Activated T-helper 1 cell treated with Interleukin-2 at 50 U/mL for 16 hours (primary cell): ENCODE measurements at regions not wholly inside any gene's neighbourhood (a gene's known extent, or its start where the extent isn't known, plus 50 kb on each side); places are given as distances from the start of the nearest gene placed in this dataset.

ENCODE experiments used
- DNase-seq: peaks from one replicate; pipeline ENCODE4 v3.0.0-alpha.2; 2020; ENCODE audit warnings: low read depth

DNA sequence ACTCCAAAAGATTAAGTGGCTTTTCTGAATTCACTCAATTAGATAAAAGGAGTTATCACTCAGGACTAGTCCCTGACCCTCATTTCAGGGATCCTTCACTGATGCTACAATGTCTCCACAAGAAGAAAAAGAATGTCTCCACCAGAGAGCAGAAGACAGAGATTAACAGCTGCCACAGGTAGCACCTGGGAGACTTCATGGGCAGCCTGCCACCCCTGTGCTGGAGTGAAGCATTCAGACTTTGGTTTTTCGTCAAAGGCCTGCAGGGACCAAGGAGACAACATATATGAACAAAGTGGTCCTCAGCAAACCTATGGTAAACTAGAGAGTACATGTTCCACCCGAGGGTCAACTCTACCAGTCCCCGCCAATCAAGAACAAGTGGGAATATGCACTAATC, 197.0 kb upstream of the ACVR2A start:
- DNase-seq = no peak

DNA sequence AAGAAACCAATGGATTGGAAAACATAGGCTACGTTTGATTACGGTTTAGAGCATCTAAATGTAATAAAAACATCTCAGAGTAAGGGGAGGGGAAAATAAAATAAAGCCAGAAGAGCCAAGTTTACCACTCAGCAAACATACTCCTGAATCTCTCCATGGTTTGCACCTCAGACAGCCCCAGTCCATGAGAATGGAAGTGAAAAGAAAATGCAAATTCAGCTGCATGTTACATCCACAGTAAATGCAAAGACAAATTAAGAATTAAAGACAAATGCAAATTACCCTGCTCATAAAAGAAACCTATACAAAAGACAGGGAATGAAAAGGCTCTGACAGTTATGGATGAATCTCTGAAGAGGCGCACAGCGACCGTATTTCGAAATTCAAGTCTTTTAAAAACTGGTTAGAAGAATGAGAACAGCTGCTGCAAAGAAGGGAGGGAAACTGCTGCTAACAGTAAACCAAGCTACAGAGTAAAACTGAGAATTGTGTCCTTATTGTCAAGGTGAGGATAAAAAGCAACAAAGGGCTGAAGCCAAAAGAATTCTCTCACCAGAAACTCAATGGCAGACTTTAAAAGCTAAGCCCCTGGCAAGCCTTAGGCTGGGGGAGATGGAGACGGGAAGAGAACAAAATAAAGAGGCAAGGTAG, 197.9 kb upstream of the ACVR2A start:
- DNase-seq = no peak

DNA sequence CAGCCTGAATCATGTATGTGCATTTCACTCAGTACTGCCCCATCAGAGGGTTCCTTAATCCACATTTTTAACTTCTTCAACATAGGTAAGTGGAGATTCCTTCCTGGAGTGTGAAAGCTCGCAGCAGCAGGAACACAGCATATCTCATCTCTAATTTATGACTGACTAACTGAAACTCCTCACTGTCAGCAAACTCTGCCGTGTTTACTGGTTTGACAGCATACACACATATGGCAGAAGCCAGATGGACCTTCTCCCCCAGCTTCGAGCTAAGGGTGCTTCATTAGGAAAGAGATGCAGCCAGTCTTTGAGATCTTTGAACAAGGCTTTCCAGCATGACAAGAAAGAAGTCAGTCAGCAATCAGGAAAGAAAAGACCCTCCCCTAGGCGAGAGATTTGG, 200.3 kb upstream of the ACVR2A start:
- no peak for DNase-seq

DNA sequence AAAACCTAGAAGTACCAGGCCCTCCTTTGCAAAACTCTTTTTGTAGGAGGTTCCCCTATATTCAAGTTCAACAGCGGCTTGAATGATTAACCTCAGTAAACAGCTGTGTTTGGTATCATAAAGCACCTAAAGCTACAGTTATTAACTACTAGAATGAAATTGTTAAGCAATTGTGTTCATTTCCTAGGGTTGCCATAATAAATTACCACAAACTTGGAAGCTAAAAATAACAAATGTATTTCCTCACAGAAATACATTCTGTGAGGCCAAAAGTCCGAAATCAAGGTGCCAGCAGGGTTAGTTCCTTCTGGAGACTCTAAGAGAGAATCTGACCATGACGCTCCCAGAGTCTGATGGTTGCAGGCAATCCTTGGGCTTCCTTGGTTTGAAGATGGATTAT, 202.1 kb upstream of the ACVR2A start:
- DNase-seq = no peak

DNA sequence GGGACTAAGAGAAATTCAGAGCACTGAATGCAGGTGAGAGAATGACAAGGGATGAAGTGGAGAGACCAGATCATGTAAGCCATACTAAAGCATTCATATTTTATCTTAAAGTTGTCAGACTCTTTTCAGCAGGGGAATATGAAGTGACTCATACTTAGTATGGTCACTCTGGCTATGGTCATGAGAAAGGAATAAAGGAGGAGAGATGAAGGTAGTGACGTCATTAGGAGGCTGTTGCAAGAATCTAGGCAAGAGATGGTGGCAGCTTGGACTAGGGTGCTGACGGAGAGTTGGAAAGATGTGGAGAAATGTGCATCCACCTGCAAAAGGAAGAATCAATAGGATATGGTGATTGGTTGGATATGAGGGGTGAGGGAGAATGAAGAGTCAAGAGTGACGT, 203.2 kb upstream of the ACVR2A start:
- no peak for DNase-seq

DNA sequence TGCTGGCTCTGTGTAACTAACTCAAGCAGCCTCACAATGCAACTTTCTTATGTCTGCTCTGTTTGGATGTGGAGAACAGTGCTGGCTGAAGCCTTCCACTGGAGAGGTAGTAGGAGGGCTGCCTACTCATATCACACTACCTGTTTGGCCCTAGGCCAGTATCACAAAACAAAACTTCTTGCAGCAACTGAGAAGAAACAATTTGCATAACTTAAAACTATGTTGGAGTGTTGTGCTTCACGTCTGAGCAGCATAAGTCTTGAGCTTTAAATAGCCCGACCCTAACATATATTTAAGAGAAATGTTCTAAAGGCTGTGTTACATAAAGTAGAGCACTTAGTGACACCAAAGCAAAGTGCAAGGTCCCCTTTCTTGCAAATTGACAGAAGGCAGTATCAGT, 204.9 kb upstream of the ACVR2A start:
- DNase-seq = no peak

DNA sequence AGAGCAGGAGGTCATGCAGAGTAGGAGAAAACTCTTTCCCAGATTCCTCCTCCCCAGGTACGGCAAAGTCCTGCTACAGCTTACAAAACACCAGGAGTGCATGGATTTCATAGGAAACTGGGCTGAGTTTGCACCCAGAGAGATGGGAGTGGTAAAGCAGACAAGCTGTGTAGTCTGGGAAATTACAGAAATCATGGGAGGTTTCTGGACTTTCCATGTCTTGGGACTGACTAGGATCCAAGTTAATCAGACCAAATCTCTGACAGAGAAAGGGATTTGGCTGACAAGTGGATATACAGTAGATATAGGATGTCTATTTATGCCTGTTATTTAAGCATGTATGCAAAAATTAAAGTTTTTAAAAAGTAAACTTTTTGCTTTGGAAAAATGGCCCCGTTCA, 205.4 kb upstream of the ACVR2A start:
- DNase-seq = no peak

DNA sequence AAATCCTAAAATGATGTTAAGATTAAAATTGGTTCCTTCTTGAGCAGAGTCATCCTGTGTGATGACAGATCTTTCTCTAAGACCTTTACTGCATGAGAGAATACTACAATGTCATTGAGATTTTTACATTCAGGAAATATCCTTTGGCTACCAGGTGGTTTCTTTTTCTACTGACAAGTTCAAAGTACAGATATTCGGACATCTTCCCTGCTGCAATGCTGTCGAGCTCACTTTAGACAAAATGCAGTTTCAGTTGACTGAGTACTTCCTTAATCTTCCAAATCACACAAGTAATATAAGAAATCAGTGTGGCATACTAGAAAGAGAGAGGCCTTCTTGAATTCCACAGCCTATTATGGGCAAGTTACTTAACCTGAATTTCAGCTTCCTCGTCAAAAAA, 207.9 kb upstream of the ACVR2A start:
- no peak for DNase-seq

DNA sequence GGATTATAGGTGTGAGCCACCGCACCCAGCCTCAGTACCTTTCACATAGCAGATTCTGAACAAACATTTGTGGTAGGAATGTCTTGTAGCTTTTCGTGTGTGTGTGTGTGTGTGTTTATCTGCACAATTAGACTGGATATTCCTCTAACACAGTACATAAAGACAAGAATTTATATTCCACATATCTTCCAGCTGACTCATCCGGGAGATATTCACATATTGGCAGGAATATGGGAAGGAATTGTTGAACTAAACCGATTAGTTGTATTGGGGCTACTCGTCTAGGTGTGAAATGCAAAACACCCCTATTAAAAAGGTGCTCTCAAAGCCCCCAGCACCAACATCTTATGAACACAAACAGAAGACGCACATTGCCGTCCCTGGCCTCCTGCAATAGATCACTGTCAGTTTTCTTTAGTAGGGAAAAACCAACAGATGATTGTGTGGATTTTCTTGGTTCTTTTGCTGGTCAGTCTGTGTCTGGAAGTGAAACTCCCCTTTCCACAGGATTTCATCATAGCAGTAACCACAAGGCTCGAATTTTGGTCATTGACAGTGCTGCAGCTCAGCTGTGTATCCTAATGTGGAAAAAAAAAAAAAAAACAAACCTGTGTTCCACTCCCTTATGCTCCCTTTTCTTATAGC, 208.5 kb upstream of the ACVR2A start:
- no peak for DNase-seq

DNA sequence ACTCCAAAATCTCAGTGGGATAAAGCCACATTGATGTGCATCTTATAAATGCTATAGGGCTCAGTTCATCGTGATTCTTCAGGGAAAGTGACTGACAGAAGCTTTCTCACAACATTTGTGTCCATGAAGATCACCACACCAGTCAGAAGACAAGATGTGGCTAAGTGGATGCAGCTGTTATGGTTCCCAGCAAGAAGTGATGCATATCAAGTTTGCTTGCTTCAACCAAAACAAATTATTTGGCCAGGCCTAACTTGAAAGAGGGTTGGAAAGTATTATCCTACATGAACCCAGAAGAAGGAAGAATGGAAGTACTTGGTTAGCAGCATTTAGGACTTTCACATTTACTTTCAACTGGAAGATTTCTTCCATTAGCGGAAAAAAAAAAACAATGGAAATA, 210.0 kb upstream of the ACVR2A start:
- no peak for DNase-seq

DNA sequence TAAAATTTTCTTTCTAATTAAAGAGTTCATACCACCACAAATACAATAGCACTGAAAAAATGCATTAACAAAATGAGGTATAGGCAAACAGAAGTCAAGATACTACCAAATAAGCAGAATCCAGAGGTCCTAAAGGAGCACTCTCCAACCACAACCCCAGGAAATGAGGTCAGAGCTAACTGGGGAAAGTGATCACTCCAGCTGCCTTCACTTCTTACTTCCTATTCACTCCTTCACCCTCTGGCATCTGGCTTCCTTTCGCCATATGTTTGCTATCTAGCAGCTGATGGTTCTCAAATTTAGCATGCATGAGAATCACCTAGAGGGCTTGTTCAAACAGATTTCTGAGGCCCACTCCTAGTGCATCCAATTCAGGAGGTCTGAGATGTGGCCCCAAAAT, 212.6 kb upstream of the ACVR2A start:
- no peak for DNase-seq

DNA sequence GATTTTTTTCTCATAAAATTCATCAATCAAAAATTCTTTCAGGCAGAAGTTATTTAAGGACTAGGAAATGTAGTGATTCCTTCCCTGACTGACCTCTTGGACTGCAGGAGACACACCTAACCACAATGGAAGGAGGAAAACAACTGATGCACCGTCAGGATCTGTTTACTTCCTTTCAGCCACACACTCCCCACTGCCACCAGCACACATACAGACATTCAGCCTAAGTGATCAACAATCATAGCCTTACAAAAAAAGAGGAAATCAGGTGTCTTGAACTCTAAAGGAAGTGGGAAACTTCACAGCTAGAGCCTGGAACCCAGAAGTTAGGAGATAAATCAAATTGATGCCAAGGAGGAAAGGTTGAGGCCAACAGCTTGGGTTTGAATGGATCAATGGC, 213.5 kb upstream of the ACVR2A start:
- DNase-seq = no peak

DNA sequence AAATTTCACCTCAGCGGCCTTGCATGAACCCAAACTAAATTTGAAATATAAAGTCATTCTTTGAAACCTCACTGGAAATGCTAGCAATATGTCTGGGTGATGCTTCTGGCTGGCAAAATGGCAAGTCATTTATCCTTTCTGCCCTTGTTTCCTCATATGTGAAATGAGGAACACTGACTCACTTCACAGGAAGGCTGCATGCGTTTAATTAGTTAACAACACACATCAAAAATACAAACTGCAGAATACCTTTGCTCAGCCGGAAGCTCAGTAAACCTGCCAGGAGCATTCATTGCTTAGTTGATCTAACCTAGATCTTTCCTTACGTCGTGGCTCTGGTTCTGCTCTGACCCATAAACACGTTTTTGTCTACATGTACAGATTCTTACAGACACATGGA, 214.2 kb upstream of the ACVR2A start:
- DNase-seq = no peak

DNA sequence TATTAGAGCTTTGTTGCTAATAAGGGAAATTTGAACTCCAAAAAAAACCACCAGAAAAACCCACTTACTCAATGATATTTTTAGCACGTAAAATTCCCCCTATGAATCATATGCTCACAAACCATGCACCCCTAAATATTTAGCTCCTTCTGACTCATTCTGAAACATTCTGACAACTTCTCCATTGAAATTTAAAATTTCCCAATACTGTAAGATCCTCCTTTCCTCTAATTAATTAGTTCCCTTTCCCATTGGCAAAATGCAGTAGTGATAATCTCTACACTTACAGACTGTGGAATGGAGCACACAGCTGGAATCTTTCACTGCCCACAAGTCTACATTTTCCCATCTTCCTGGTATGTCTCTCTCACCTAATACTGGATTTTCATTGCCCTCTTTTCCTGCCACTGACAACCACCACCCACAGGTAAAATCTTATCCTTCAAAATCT, 215.8 kb upstream of the ACVR2A start:
- no peak for DNase-seq

DNA sequence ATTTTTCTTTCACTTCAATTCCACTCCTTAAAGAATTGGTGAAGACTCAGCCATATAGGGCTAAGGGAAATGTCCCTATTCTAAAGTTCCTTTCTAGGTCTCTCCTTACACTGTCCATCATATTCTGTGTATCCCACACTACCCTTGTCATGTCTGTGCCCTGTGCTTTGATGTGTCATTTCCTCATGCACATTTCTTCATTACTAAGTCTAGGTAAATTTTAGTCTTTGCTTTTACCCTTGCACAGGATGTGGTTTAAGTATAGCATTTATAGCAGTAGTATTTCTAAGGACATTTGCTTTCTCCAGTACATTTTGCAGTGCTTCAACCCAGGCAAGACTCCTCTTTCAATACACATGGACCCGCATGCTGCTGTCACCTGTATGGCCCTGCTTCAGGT, 221.5 kb upstream of the ACVR2A start:
- DNase-seq = no peak

DNA sequence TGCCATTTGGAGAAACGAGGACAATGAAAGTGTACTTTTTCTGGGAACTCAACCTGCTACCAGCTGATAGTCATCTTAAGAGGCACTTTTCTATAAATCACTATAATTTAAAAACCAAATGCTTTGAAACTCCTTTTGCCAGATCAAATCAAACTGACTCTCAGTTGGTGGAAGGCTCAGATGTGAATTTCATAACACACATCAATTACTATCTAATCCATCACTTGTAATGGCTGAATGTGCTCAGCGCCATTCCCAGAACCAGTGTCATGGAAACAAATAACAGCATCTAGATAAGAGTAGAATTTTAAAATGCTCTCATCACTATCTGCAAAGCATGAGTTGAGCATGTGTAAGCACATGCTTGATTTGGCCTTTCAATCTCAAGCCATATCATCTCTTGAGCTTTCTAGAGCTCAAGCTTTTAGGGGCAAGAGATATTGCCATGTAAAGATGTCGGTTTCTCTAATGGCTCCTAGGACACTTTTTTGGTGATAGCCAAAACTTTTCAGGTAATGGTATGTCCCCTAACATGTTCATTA, 223.1 kb upstream of the ACVR2A start:
- no peak for DNase-seq

DNA sequence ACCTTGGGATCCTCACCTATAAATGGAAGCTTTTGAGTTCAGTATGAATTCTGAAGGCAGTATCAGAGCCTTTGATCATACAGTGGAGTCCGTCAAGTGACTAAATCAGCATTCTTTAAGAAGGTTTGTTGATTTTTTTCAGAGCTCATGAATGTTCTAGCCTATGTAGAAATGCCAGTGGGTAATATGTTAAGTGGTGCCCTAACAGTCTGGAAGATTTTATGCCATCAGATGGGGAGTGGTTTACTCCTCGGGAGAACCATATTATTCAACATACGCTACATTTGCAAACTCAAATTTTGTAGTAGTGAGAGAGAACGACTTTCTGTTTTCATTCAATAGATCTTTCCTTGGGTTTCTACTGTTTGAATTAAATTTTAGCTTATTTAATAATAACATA, 225.0 kb upstream of the ACVR2A start:
- no peak for DNase-seq

DNA sequence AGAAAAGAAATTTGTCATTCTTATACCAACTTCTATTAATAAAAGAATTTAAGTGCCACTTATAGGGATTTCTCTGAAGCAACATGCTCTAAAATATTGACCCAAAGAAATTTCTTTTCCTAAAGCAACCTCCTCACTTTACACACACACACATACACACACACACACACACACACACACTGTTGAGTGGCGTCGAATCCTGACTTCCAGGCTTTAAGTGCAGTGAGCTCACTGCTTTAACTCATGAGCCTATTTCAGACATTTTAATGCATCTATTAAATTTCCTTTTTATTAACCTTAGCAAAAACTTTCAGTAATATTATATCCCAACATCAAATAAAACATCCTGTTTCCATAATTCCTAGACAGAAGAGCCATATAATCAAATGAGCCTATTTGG, 229.1 kb upstream of the ACVR2A start:
- no peak for DNase-seq

DNA sequence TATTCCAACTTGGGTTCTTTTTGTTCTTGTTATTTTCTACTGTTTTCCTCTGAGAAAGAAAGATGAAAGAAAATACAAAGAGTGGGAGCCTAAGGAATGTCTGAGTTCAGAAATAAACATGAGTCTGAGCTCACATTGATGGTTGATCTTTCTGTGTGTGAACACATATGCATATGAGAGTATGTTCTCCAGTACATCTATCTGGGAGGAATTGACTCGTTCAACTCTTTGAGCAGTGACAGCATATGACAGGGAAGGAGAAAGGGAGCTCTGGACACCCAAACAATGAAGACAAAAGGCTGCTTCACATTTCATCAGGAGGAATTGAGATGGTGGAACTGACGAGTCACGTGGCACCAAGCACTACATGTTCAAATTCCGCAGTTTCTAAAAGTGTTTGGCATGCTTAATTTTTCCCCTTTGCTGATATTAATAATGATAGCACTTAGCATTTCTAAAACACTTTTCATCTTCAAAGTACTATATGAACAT, 229.8 kb upstream of the ACVR2A start:
- DNase-seq = no peak

DNA sequence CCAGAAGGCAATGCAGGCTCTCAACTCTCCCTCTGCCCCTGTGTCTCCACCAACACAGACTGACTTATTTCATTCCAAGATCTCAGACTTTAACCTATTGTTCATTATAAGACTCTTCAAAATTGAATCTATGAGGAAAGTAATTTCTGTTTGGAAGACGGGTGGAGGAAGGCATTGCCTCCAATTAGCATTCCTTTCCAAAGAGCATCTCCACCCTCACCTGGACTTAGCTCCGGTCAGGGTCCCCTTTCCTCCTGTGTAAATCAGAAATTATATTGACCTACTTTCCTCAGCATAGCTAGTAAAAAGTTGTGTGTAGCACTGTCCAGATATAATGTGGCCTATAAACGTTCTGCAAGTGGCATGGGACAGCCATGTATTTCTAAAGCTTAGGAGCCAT, 230.4 kb upstream of the ACVR2A start:
- no peak for DNase-seq

DNA sequence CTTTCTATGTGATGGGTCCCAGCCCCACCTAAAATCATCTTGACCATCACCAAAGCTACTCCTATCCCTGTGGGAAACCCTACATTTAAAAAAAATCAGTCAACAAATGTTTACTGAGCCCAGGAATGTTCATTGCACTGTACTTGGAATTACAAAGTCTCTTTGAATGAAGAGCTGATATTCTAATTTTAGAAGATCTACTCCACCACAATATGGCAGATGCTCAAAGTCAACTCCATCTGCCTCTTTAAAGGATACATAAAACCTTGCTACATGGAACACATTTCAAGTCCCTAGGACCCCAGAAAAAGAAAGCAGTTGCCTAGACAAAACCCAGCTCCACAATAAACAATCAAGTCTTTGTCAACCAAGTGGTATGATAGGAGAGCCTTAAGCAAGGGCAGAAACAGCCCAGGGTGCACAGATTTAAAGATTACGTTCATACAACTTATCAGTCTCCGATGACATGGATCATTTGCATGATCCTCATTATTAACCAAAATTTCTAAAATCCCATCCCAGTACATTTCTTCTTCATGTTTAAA, 234.3 kb upstream of the ACVR2A start:
- no peak for DNase-seq

DNA sequence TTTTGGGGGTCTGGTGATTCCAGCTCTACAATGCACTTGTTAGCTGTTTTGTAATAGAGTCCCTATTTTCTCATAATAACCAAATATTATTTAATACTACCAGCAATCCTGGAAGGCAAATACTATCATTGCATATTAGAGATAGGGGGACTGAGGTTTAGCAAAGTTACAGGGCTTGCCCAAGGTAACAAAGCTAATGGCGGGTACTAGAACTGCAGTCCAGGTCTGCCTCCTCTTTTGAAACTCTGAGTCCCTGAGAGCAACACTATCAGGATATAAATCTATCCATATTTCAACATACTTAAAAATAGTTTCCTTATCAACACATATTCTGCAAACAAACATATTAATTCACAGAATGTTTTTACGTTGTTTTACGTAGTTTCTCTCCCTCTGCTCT, 235.5 kb upstream of the ACVR2A start:
- no peak for DNase-seq

DNA sequence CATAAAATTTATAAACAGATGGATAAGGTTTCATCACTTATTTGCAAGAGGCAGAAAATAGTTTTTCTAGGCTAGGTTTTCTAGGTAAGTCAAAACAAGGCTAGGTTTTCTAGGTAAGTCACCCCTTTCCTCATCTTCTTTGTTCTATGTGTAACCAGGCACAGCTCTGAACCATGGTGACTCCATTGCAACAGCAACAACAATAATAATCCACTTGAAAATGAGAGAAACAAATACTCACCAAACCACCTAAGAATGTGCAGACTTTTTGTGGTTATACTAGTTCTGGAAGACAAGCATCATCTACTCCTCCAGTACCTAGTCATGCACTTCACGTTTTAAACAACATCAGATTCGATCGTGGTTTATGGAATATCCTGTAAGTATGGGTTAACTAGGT, 237.4 kb upstream of the ACVR2A start:
- no peak for DNase-seq

DNA sequence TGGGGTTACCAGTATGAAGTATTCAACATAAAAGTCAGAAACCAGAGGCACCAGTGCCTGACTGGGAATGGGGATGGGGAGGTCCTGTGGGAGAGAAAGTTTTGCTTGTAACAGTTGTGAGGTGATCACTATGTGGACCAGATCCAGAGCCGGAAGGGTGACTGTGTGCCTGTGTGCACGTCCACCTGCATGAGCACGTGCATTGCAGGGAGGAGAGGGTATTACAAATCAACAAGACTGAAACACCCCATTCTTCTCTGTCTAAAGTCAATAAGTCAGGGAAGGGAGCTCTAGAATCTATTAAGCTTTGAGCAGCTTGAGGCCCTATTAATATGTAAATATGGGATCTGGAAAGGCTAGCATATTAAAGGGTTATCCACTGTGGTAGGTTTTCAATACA, 241.0 kb upstream of the ACVR2A start:
- no peak for DNase-seq
